C4-2B (cell line): ENCODE measurements at regions not wholly inside any gene's neighbourhood (a gene's known extent, or its start where the extent isn't known, plus 50 kb on each side); places are given as distances from the start of the nearest gene placed in this dataset.
A peak's percentile ranks its signal among the peaks of the same experiment; 100 is the strongest.

Experiments used
- ZFX ChIP-seq: fragments of 450-650 bp; IDR thresholded peaks from 2 replicates; pipeline ENCODE4 v1.6.1; 2017
- TF ChIP-seq, protein P1 (sequence below): fragments of 450-650 bp; conservative IDR thresholded peaks from 2 replicates; pipeline ENCODE4 v1.5.1; 2017; ENCODE audit warnings: mild to moderate bottlenecking

DNA sequence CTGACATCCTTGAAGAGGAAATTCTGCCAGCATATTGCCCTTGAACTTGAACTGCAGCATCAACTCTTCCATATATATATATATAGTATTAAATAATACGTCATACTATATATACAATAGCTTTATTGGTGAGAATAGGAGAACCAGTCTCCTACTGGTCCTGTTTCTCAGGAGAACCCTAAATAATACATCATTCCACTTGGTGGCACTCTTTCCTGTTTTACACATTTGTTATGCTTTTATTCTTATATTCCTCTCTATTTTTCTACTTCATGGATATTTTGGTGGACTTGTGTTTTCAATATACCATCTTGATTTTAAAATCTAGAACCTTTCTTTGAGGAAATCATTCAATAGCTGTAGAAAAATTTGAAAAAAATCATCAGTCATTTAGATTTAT is 193.3 kb downstream of the TRPC6 start:
- TF ChIP-seq, protein P1, sequence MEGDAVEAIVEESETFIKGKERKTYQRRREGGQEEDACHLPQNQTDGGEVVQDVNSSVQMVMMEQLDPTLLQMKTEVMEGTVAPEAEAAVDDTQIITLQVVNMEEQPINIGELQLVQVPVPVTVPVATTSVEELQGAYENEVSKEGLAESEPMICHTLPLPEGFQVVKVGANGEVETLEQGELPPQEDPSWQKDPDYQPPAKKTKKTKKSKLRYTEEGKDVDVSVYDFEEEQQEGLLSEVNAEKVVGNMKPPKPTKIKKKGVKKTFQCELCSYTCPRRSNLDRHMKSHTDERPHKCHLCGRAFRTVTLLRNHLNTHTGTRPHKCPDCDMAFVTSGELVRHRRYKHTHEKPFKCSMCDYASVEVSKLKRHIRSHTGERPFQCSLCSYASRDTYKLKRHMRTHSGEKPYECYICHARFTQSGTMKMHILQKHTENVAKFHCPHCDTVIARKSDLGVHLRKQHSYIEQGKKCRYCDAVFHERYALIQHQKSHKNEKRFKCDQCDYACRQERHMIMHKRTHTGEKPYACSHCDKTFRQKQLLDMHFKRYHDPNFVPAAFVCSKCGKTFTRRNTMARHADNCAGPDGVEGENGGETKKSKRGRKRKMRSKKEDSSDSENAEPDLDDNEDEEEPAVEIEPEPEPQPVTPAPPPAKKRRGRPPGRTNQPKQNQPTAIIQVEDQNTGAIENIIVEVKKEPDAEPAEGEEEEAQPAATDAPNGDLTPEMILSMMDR = peak; percentile 45
- no peak for TF ChIP-seq ZFX
